ENCODE measurements at regions not wholly inside any gene's neighbourhood (a gene's known extent, or its start where the extent isn't known, plus 50 kb on each side); places are given as distances from the start of the nearest gene placed in this dataset.

DNA sequence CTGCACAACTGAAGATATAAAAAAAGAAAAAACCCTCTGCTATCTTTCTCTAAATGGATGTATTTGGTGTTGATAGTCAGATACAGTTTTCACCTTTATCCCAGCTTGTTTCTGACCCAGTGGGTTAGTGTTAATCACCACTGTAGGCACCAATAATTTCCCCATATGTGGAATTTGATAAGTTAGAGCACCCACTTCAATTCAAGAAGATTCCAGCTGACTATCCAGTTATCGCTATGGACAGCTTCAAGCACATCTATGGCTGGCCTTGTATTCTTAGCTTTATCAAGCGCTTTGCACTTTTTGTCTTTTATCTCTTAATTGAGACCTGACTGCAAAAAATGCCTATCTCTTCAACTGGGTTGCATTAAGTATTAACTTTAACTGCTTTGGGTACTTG, 200.4 kb downstream of the NR4A2 start:
- H3K36me3 Mint-ChIP-seq, result no peaks in the 10 kb centered on the region
- no peak overlapping the region for H3K27ac Mint-ChIP-seq
- no peak for ATAC-seq
- no peaks in the 10 kb centered on the region for H3K27me3 Mint-ChIP-seq (ENCODE audit: low read depth)
- DNase-seq (ENCODE audit: low spot score), result no peak
- H3K9me3 Mint-ChIP-seq, result 0 out of 2 replicates have a peak, but pooled peaks cover 5% of the 10 kb centered on the region
- H3K4me3 Mint-ChIP-seq, result no peak overlapping the region
- CTCF ChIA-PET, result interaction anchor here (0.6 kb wide), 1 partner anchor 744 kb away, joined by 3 read pairs; no protein-coding TSS in a partner anchor
- no peaks in the 10 kb centered on the region; the same call in 1 of the 2 replicates for H3K4me1 Mint-ChIP-seq
- TF ChIP-seq FOXK1 (CRISPR knock-in tag; IDR thresholded peaks at IDR 0.05) (no peak), PRRX2 (CRISPR knock-in tag; IDR thresholded peaks at IDR 0.05) (no peak), ZNF317 (CRISPR knock-in tag; IDR thresholded peaks at IDR 0.05; ENCODE audit: borderline replicate concordance, low read depth) (no peak), CREM (CRISPR knock-in tag; IDR thresholded peaks at IDR 0.05) (no peak), CBFB (CRISPR knock-in tag; IDR thresholded peaks at IDR 0.05; ENCODE audit: low read depth) (no peak), ZNF263 (CRISPR knock-in tag; IDR thresholded peaks at IDR 0.05; ENCODE audit: low read depth) (no peak), ELF4 (CRISPR knock-in tag; IDR thresholded peaks at IDR 0.05; ENCODE audit: low read depth) (no peak), NFYB (CRISPR knock-in tag; conservative IDR thresholded peaks at IDR 0.05; ENCODE audit: low read depth) (no peak)
- TF ChIP-seq, protein P1, sequence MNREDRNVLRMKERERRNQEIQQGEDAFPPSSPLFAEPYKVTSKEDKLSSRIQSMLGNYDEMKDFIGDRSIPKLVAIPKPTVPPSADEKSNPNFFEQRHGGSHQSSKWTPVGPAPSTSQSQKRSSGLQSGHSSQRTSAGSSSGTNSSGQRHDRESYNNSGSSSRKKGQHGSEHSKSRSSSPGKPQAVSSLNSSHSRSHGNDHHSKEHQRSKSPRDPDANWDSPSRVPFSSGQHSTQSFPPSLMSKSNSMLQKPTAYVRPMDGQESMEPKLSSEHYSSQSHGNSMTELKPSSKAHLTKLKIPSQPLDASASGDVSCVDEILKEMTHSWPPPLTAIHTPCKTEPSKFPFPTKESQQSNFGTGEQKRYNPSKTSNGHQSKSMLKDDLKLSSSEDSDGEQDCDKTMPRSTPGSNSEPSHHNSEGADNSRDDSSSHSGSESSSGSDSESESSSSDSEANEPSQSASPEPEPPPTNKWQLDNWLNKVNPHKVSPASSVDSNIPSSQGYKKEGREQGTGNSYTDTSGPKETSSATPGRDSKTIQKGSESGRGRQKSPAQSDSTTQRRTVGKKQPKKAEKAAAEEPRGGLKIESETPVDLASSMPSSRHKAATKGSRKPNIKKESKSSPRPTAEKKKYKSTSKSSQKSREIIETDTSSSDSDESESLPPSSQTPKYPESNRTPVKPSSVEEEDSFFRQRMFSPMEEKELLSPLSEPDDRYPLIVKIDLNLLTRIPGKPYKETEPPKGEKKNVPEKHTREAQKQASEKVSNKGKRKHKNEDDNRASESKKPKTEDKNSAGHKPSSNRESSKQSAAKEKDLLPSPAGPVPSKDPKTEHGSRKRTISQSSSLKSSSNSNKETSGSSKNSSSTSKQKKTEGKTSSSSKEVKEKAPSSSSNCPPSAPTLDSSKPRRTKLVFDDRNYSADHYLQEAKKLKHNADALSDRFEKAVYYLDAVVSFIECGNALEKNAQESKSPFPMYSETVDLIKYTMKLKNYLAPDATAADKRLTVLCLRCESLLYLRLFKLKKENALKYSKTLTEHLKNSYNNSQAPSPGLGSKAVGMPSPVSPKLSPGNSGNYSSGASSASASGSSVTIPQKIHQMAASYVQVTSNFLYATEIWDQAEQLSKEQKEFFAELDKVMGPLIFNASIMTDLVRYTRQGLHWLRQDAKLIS (CRISPR knock-in tag; IDR thresholded peaks at IDR 0.05; ENCODE audit: borderline replicate concordance), result no peak
- TF ChIP-seq, protein P2, sequence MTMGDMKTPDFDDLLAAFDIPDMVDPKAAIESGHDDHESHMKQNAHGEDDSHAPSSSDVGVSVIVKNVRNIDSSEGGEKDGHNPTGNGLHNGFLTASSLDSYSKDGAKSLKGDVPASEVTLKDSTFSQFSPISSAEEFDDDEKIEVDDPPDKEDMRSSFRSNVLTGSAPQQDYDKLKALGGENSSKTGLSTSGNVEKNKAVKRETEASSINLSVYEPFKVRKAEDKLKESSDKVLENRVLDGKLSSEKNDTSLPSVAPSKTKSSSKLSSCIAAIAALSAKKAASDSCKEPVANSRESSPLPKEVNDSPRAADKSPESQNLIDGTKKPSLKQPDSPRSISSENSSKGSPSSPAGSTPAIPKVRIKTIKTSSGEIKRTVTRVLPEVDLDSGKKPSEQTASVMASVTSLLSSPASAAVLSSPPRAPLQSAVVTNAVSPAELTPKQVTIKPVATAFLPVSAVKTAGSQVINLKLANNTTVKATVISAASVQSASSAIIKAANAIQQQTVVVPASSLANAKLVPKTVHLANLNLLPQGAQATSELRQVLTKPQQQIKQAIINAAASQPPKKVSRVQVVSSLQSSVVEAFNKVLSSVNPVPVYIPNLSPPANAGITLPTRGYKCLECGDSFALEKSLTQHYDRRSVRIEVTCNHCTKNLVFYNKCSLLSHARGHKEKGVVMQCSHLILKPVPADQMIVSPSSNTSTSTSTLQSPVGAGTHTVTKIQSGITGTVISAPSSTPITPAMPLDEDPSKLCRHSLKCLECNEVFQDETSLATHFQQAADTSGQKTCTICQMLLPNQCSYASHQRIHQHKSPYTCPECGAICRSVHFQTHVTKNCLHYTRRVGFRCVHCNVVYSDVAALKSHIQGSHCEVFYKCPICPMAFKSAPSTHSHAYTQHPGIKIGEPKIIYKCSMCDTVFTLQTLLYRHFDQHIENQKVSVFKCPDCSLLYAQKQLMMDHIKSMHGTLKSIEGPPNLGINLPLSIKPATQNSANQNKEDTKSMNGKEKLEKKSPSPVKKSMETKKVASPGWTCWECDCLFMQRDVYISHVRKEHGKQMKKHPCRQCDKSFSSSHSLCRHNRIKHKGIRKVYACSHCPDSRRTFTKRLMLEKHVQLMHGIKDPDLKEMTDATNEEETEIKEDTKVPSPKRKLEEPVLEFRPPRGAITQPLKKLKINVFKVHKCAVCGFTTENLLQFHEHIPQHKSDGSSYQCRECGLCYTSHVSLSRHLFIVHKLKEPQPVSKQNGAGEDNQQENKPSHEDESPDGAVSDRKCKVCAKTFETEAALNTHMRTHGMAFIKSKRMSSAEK (CRISPR knock-in tag; IDR thresholded peaks at IDR 0.05; ENCODE audit: borderline replicate concordance), result no peak
- TF ChIP-seq, protein P3, sequence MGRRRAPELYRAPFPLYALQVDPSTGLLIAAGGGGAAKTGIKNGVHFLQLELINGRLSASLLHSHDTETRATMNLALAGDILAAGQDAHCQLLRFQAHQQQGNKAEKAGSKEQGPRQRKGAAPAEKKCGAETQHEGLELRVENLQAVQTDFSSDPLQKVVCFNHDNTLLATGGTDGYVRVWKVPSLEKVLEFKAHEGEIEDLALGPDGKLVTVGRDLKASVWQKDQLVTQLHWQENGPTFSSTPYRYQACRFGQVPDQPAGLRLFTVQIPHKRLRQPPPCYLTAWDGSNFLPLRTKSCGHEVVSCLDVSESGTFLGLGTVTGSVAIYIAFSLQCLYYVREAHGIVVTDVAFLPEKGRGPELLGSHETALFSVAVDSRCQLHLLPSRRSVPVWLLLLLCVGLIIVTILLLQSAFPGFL (CRISPR knock-in tag; IDR thresholded peaks at IDR 0.05; ENCODE audit: borderline replicate concordance), result no peak
- TF ChIP-seq, protein P4, sequence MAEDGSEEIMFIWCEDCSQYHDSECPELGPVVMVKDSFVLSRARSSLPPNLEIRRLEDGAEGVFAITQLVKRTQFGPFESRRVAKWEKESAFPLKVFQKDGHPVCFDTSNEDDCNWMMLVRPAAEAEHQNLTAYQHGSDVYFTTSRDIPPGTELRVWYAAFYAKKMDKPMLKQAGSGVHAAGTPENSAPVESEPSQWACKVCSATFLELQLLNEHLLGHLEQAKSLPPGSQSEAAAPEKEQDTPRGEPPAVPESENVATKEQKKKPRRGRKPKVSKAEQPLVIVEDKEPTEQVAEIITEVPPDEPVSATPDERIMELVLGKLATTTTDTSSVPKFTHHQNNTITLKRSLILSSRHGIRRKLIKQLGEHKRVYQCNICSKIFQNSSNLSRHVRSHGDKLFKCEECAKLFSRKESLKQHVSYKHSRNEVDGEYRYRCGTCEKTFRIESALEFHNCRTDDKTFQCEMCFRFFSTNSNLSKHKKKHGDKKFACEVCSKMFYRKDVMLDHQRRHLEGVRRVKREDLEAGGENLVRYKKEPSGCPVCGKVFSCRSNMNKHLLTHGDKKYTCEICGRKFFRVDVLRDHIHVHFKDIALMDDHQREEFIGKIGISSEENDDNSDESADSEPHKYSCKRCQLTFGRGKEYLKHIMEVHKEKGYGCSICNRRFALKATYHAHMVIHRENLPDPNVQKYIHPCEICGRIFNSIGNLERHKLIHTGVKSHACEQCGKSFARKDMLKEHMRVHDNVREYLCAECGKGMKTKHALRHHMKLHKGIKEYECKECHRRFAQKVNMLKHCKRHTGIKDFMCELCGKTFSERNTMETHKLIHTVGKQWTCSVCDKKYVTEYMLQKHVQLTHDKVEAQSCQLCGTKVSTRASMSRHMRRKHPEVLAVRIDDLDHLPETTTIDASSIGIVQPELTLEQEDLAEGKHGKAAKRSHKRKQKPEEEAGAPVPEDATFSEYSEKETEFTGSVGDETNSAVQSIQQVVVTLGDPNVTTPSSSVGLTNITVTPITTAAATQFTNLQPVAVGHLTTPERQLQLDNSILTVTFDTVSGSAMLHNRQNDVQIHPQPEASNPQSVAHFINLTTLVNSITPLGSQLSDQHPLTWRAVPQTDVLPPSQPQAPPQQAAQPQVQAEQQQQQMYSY (CRISPR knock-in tag; IDR thresholded peaks at IDR 0.05), result no peak
- POLR2A ChIA-PET, result interaction anchor here (0.6 kb wide), 1 partner anchor 1744 kb away, joined by 3 read pairs; the partner anchor contains the start of gene ACVR1
